Prostate gland (tissue), 2 donors: ENCODE measurements at regions not wholly inside any gene's neighbourhood (a gene's known extent, or its start where the extent isn't known, plus 50 kb on each side); places are given as distances from the start of the nearest gene placed in this dataset.

Source experiments
- DNase-seq: peaks from one replicate; pipeline ENCODE4 v3.0.0-alpha.2; 2019; ENCODE audit warnings: low spot score
- H3K27ac ChIP-seq, 2 donors: fragments of 200-600 bp; sonication (generic); 2 replicates each; pipeline ENCODE4 v1.5.1; 2017 to 2019
- H3K27me3 ChIP-seq: fragments of 200-600 bp; sonication (generic); replicated peaks from 2 replicates; pipeline ENCODE4 v1.5.1; 2019; ENCODE audit not compliant: insufficient read depth
- H3K36me3 ChIP-seq, 2 donors: fragments of 200-600 bp; sonication (generic); 1 replicate in 1 of 2; 2 replicates in 1 of 2; pipeline versions ENCODE4 v1.5.1 to v1.8.1; 2017 to 2019
- H3K4me1 ChIP-seq: fragments of 200-600 bp; sonication (generic); replicated peaks from 2 replicates; pipeline ENCODE4 v1.5.1; 2019
- H3K4me3 ChIP-seq, 2 donors: fragments of 200-600 bp; sonication (generic); 2 replicates each; pipeline ENCODE4 v1.5.1; 2017 to 2019
- H3K9me3 ChIP-seq: fragments of 200-600 bp; sonication (generic); 2 replicates; pipeline ENCODE4 v1.5.1; 2017
- CTCF ChIP-seq, 4 experiments: fragments of 200-600 bp in 2 of 4; fragments of 450-650 bp in 2 of 4; sonication (generic) in 2 of 4; IDR thresholded peaks; 1 replicate in 3 of 4; 2 replicates in 1 of 4; pipeline ENCODE4 v1.5.1; 2016 to 2019; ENCODE audit warnings: antibody characterized with exemption in 4 of 4, mild to moderate bottlenecking in 2 of 4, moderate library complexity in 2 of 4
- POLR2A ChIP-seq: fragments of 450-650 bp; IDR thresholded peaks from one replicate; pipeline ENCODE4 v1.6.1; 2016; ENCODE audit warnings: antibody characterized with exemption, mild to moderate bottlenecking
- POLR2AphosphoS5 ChIP-seq: sonication (generic); formaldehyde crosslinking; IDR thresholded peaks from one replicate; pipeline ENCODE4 v1.6.1; 2017; ENCODE audit warnings: antibody characterized with exemption
- WGBS: methylation state at CpG from one replicate; pipeline ENCODE4 v1.1.5; 2018; 5-methylcytosine and 5-hydroxymethylcytosine counted together
- intact Hi-C: fragments of 100-400 bp; cut with DNase I; formaldehyde crosslinking; loops from one replicate; pipeline ENCODE4 v1.14.2; 2022

- no peaks in the 10 kb centered on the region for H3K27me3 ChIP-seq
- TF ChIP-seq CTCF (IDR thresholded peaks at IDR 0.05) (no peak), POLR2AphosphoS5 (no peak), POLR2A (no peak)
- no peak for DNase-seq
Observed at GRCh38 chr20:61083431-61083830, 168.6 kb upstream of the CDH4 start.

GRCh38 chr20:61086031-61086430, 166.0 kb upstream of the CDH4 start:
- H3K4me3 ChIP-seq: no peak overlapping the region
- H3K27ac ChIP-seq: no peak overlapping the region
- H3K36me3 ChIP-seq: no peaks in the 10 kb centered on the region
- no peak for DNase-seq
- no peaks in the 10 kb centered on the region for H3K4me1 ChIP-seq
- H3K27me3 ChIP-seq: no peaks in the 10 kb centered on the region
- H3K9me3 ChIP-seq: no peaks in the 10 kb centered on the region
- intact Hi-C loops: no loop called here
- no peak for TF ChIP-seq POLR2A
- no peak for TF ChIP-seq POLR2AphosphoS5
- TF ChIP-seq CTCF (IDR thresholded peaks at IDR 0.05): no peak
- WGBS: 89% methylated on average over 1 of the region's 1 CpG

More at GRCh38 chr20:61083431-61083830, 168.6 kb upstream of the CDH4 start:
- WGBS: 87% methylated on average over 3 of the region's 3 CpGs
- H3K9me3 ChIP-seq: no peaks in the 10 kb centered on the region
- no peaks in the 10 kb centered on the region for H3K36me3 ChIP-seq
- H3K4me1 ChIP-seq: no peaks in the 10 kb centered on the region
- intact Hi-C loops: no loop called here
- no peak overlapping the region for H3K27ac ChIP-seq
- no peak overlapping the region for H3K4me3 ChIP-seq

GRCh38 chr20:61090541-61090940, 161.5 kb upstream of the CDH4 start:
- no peak overlapping the region for H3K4me3 ChIP-seq
- H3K27ac ChIP-seq: no peak overlapping the region
- no peak for TF ChIP-seq CTCF (IDR thresholded peaks at IDR 0.05)
- TF ChIP-seq POLR2A: no peak
- TF ChIP-seq POLR2AphosphoS5: no peak
- H3K36me3 ChIP-seq: no peaks in the 10 kb centered on the region
- H3K4me1 ChIP-seq: no peaks in the 10 kb centered on the region
- no peak for DNase-seq
- intact Hi-C loops: loop anchor here (5.0 kb wide), 1 partner anchor 117 kb away; no protein-coding TSS in a partner anchor
- WGBS: 20% methylated on average over 7 of the region's 7 CpGs
- no peaks in the 10 kb centered on the region for H3K9me3 ChIP-seq
- no peaks in the 10 kb centered on the region for H3K27me3 ChIP-seq

GRCh38 chr20:61092251-61092650, 159.8 kb upstream of the CDH4 start:
- WGBS: 89% methylated on average over 9 of the region's 9 CpGs
- intact Hi-C loops: loop anchor here (5.0 kb wide), 1 partner anchor 115 kb away; no protein-coding TSS in a partner anchor
- no peaks in the 10 kb centered on the region for H3K36me3 ChIP-seq
- H3K4me1 ChIP-seq: no peaks in the 10 kb centered on the region
- H3K9me3 ChIP-seq: no peaks in the 10 kb centered on the region
- DNase-seq: no peak
- no peak overlapping the region for H3K27ac ChIP-seq
- no peak overlapping the region for H3K4me3 ChIP-seq
- H3K27me3 ChIP-seq: no peaks in the 10 kb centered on the region
- TF ChIP-seq POLR2AphosphoS5: no peak
- no peak for TF ChIP-seq POLR2A
- TF ChIP-seq CTCF (IDR thresholded peaks at IDR 0.05): no peak

GRCh38 chr20:61094581-61094980, 157.5 kb upstream of the CDH4 start:
- whole genome bisulfite sequencing: 64% methylated on average over 1 of the region's 1 CpG
- intact Hi-C loops: loop anchor here (5.0 kb wide), 1 partner anchor 113 kb away; no protein-coding TSS in a partner anchor
- H3K4me3 ChIP-seq: no peak overlapping the region
- DNase-seq: no peak
- no peak for TF ChIP-seq POLR2AphosphoS5
- TF ChIP-seq POLR2A: no peak
- TF ChIP-seq CTCF (IDR thresholded peaks at IDR 0.05): no peak
- H3K4me1 ChIP-seq: no peaks in the 10 kb centered on the region
- no peaks in the 10 kb centered on the region for H3K27me3 ChIP-seq
- no peaks in the 10 kb centered on the region for H3K9me3 ChIP-seq
- H3K36me3 ChIP-seq: no peaks in the 10 kb centered on the region
- no peak overlapping the region for H3K27ac ChIP-seq
